SIG-M5 treated with dmso at 0.1 percent for 504 hours (cell line): ENCODE measurements at regions not wholly inside any gene's neighbourhood (a gene's known extent, or its start where the extent isn't known, plus 50 kb on each side); places are given as distances from the start of the nearest gene placed in this dataset.

ENCODE experiments used
- DNase-seq: peaks from one replicate; lab custom pipeline; 2025; ENCODE audit not compliant: unreplicated experiment; lab: John Stamatoyannopoulos, UW

GRCh38 chr2:234770031-234770506 is 181.7 kb upstream of the SH3BP4 start:
- no peak for DNase-seq

DNA sequence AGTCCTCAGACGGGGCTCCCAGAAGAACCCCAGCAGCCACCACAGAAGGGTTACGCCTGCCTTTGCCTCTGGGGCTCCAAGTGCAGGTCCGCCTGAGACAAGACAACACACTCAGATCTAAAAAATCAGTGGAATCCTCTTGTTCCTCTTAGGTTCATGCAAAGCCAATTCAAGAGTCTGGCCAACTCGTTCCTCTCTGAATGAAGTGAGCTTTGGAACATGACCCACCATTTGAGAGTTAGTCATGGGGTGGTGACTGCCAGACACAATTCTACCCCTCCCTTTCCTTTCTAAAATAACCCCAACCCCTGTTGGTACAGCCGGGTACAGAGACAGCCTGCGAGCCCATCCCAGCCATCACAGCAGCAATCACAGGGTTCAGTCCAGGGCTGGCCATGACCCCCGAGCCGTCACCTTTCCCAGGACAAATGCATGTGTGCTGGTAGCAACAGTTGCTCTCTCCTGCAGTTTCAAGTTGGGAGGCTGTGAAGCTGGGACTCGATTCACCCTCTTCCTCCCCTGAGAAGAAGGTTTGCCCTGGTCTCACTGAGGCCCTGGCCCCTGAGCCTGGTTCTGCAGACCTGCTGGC is 183.1 kb upstream of the SH3BP4 start:
- no peak for DNase-seq

GRCh38 chr2:234765279-234765678 is 186.5 kb upstream of the SH3BP4 start:
- no peak for DNase-seq

DNA sequence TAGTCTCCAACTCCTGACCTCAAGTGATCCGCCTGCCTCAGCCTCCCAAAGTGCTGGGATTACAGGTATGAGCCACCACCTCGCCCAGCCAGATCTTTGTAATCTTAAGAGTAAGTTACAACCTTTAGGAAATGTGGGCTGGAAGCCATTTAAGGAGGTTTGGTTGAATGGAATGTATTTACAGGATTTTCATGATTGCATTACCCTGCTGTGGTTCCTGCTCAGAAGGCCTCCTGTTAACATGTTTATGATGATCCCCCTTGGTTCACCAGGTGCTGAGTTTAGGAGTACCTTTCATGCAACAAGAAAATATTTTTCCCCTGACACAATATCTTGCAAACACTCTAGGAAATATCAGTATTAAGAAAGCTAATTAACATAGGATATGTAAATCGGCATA is 187.4 kb upstream of the SH3BP4 start:
- no peak for DNase-seq

GRCh38 chr2:234763002-234763873 is 188.6 kb upstream of the SH3BP4 start:
- DNase-seq: no peak

GRCh38 chr2:234761910-234762309 is 189.9 kb upstream of the SH3BP4 start:
- DNase-seq: no peak

GRCh38 chr2:234754126-234754525 is 197.7 kb upstream of the SH3BP4 start:
- no peak for DNase-seq

- DNase-seq: no peak
These were observed 198.1 kb upstream of the SH3BP4 start for GRCh38 chr2:234753701-234754100.

DNA sequence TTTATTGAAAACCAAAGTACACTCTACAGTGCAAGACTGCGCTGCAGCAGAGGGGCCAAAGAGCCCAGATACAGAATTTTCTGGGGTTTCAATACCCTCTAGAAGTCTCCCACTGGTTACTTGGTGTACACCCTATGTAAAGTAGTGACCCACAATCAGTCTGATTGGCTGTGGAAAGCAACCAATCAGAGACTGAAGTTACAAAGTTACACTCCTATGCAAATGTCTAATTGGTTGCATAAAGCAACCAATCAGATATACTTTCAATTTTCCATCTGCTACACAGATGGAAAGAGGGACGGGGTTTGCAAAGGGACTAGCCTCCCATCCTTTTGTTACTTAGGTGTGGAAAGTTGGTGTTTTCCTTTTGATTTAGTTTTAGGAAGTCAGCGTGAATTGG is 198.9 kb upstream of the SH3BP4 start:
- DNase-seq: no peak

DNA sequence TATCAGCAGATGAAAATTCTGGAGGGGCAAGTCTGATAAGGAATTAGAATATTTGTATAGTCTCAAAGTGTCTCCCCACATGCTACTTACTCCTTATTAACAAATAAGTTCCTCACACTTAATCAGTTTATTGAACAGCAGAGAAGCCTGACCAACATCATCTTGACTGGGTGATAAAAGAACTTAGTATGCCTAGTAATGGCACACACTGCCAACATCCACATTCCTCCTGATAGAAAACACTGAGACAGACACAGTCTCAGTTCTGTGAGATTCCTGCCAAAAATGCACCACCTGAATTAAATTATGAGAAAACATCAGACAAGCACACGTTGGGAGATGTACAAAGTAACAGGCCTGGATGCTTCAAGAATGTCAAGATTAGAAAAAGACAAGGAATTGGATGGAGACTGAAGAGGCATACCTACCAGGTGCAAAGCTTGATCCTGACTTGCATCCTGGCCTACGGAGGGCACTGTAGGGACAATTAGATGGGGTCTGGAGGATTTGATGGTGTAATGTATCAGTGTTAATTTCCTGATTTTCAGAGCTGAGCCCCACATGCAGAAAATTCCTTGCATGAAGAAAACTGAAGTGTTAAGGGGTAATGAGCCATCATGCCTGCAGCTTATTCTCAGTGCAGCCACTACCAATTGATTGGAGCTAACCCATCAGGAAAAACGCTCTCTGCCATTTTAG is 200.4 kb upstream of the SH3BP4 start:
- no peak for DNase-seq

DNA sequence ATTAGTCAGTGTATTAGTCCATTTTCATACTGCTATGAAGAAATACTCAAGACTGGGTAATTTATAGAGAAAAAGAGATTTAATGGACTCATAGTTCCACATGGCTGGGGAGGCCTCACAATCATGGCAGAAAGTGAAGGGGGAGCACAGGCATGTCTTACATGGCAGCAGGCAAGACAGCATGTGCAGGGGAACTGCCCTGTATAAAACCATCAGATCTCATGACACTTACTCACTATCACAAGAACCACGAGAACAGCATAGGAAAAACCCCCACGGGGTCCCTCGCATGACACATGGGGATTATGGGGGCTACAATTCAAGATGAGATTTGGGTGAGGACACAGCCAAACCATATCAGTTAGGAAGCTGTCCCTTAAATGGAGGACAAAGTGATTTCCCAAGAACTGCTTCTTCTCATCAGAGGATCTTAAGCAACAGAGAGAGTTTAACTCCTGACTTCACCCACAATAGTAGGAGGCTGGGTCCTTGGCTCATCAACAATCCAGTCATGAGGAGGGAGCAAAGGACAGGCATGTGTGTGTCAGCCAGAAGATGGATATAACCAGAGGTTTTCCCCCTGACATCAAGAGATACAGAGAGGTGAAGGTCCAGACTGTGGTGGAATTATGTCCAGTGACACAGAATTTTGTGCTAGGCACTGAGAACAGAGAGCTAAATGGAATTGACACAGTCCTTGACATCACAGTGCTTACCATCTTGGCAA is 203.8 kb upstream of the SH3BP4 start:
- DNase-seq: no peak

GRCh38 chr2:234747032-234747431 is 204.8 kb upstream of the SH3BP4 start:
- DNase-seq: no peak

DNA sequence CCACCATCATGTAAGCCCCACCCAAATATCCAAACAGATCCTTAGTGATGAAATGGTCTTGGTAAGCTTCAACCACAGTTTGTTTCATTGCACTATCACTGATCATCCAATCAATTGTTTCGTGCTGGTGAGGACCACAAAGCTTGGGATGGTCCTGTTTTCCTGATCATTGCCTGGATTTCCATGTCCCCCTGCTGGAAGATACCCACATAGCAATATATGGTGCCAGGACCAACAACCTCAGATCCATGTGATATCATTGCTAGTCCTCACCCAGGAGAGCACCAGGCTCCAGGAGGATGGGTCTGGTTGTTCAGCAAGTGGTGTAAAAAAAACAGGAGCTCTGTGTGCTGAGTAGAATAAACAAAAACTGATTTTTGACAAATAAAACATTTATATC is 206.5 kb upstream of the SH3BP4 start:
- DNase-seq: no peak

GRCh38 chr2:234741976-234742375 is 209.8 kb upstream of the SH3BP4 start:
- DNase-seq: no peak

DNA sequence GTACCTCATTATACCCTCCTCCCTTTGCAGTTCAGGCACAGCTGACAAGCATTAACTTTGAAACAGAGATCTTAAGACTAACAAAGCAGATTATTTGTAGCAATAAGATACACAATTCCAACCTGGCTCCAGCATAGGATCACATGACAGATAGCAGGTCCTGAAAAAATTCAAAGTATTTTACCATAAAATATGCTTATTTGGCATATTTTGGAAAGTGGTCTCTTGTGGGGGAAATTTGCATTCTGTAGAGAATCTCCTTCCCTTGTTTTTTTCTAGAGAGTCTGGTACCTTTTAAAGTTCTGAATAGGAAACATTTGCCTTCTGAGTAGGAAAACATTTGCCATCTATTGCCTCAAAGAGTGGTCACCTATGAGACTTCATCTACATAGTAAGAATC is 212.8 kb upstream of the SH3BP4 start:
- no peak for DNase-seq

GRCh38 chr2:234735829-234736228 is 216.0 kb upstream of the SH3BP4 start:
- DNase-seq: no peak

- no peak for DNase-seq
These were observed 217.8 kb upstream of the SH3BP4 start for GRCh38 chr2:234733795-234734600.

DNA sequence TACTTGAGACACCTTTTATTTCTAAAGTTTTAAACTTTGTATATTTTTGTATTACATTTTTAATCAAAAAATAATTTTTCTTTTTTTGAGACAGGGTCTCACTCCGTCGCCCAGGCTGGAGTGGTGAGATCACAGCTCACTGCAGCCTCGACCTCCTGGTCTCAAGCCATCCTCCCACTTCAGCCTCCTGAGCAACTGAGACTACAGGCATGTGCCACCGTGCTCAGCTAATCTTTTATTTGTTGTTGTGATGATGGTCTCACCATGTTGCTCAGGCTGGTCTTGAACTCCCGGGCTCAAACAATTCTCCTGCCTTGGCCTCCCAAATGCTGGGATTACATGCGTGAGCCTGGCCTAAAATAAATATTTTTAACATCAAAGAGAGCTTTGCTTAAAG is 218.7 kb upstream of the SH3BP4 start:
- DNase-seq: no peak

GRCh38 chr2:234732404-234733092 is 219.3 kb upstream of the SH3BP4 start:
- DNase-seq: no peak

GRCh38 chr2:234731236-234731635 is 220.6 kb upstream of the SH3BP4 start:
- no peak for DNase-seq
